ENCODE measurements at regions not wholly inside any gene's neighbourhood (a gene's known extent, or its start where the extent isn't known, plus 50 kb on each side); places are given as distances from the start of the nearest gene placed in this dataset.

- H3K4me3 Mint-ChIP-seq, result no peak overlapping the region
- Histone ChIP-seq H3K36me3 (ENCODE audit: control insufficient read depth, insufficient read depth, low read length) (no peaks in the 10 kb centered on the region), H3K27ac (ENCODE audit: low read length) (no peak overlapping the region), H3K9me3 (ENCODE audit: control insufficient read depth, insufficient read depth, low read length) (no peaks in the 10 kb centered on the region), H3K4me3 (ENCODE audit: low read length) (no peak overlapping the region), H3K27me3 (ENCODE audit: control insufficient read depth, insufficient read depth, low read length) (no peaks in the 10 kb centered on the region), H3K4me1 (ENCODE audit: control insufficient read depth, insufficient read depth, low read length) (no peaks in the 10 kb centered on the region)
- intact Hi-C loops (cut with micrococcal nuclease), result no loop called here
- H3K4me1 Mint-ChIP-seq, result no peaks in the 10 kb centered on the region
- H3K27ac Mint-ChIP-seq, result no peak overlapping the region
- 100% methylated on average over 2 of the region's 3 CpGs for WGBS (ENCODE audit: insufficient coverage)
- DNase-seq (no peak), ATAC-seq (no peak)
- no peaks in the 10 kb centered on the region for H3K36me3 Mint-ChIP-seq
- peaks cover 0 to 6% of the 10 kb centered on the region in 2 donors for H3K9me3 Mint-ChIP-seq
- no peak for TF ChIP-seq CTCF (IDR thresholded peaks at IDR 0.05)
- H3K27me3 Mint-ChIP-seq (ENCODE audit: low read depth in 2 of 2), result no peaks in the 10 kb centered on the region
These were observed 308.8 kb upstream of the TECRL start for GRCh38 chr4:64718091-64718490.

GRCh38 chr4:64715741-64716140, 306.5 kb upstream of the TECRL start:
- no peak for TF ChIP-seq CTCF (IDR thresholded peaks at IDR 0.05)
- Histone ChIP-seq H3K36me3 (ENCODE audit: control insufficient read depth, insufficient read depth, low read length) (no peaks in the 10 kb centered on the region), H3K4me1 (ENCODE audit: control insufficient read depth, insufficient read depth, low read length) (no peaks in the 10 kb centered on the region), H3K27ac (ENCODE audit: low read length) (no peak overlapping the region), H3K9me3 (ENCODE audit: control insufficient read depth, insufficient read depth, low read length) (peaks cover 3% of the 10 kb centered on the region), H3K4me3 (ENCODE audit: low read length) (no peak overlapping the region), H3K27me3 (ENCODE audit: control insufficient read depth, insufficient read depth, low read length) (no peaks in the 10 kb centered on the region)
- H3K27ac Mint-ChIP-seq, result no peak overlapping the region
- H3K4me1 Mint-ChIP-seq, result no peaks in the 10 kb centered on the region
- H3K36me3 Mint-ChIP-seq, result no peaks in the 10 kb centered on the region
- DNase-seq, result no peak
- no peaks in the 10 kb centered on the region for H3K27me3 Mint-ChIP-seq (ENCODE audit: low read depth in 2 of 2)
- no peak for ATAC-seq
- H3K9me3 Mint-ChIP-seq, result peaks cover 0 to 3% of the 10 kb centered on the region in 2 donors
- no peak overlapping the region for H3K4me3 Mint-ChIP-seq
- intact Hi-C loops (cut with micrococcal nuclease), result no loop called here

- DNase-seq, result peak in 1 of 2 donors; percentile 2
- H3K27ac Mint-ChIP-seq, result no peak overlapping the region
- WGBS (ENCODE audit: insufficient coverage), result 19% methylated on average over 2 of the region's 2 CpGs
- Histone ChIP-seq H3K4me1 (ENCODE audit: control insufficient read depth, insufficient read depth, low read length) (no peaks in the 10 kb centered on the region), H3K4me3 (ENCODE audit: low read length) (no peak overlapping the region), H3K9me3 (ENCODE audit: control insufficient read depth, insufficient read depth, low read length) (peaks cover 3% of the 10 kb centered on the region), H3K27me3 (ENCODE audit: control insufficient read depth, insufficient read depth, low read length) (no peaks in the 10 kb centered on the region), H3K36me3 (ENCODE audit: control insufficient read depth, insufficient read depth, low read length) (no peaks in the 10 kb centered on the region), H3K27ac (ENCODE audit: low read length) (no peak overlapping the region)
- ATAC-seq, result no peak
- no peaks in the 10 kb centered on the region for H3K27me3 Mint-ChIP-seq (ENCODE audit: low read depth in 2 of 2)
- TF ChIP-seq CTCF (IDR thresholded peaks at IDR 0.05), result no peak
- no peaks in the 10 kb centered on the region for H3K4me1 Mint-ChIP-seq
- H3K9me3 Mint-ChIP-seq, result peaks cover 0 to 3% of the 10 kb centered on the region in 2 donors
- H3K4me3 Mint-ChIP-seq, result no peak overlapping the region
- intact Hi-C loops (cut with micrococcal nuclease), result no loop called here
- no peaks in the 10 kb centered on the region for H3K36me3 Mint-ChIP-seq
These were observed 304.1 kb upstream of the TECRL start for GRCh38 chr4:64713256-64713840.

GRCh38 chr4:64712590-64712989, 303.3 kb upstream of the TECRL start:
- Histone ChIP-seq H3K4me1 (ENCODE audit: control insufficient read depth, insufficient read depth, low read length) (no peaks in the 10 kb centered on the region), H3K36me3 (ENCODE audit: control insufficient read depth, insufficient read depth, low read length) (no peaks in the 10 kb centered on the region), H3K27ac (ENCODE audit: low read length) (no peak overlapping the region), H3K4me3 (ENCODE audit: low read length) (no peak overlapping the region), H3K27me3 (ENCODE audit: control insufficient read depth, insufficient read depth, low read length) (no peaks in the 10 kb centered on the region), H3K9me3 (ENCODE audit: control insufficient read depth, insufficient read depth, low read length) (peaks cover 3% of the 10 kb centered on the region)
- no peaks in the 10 kb centered on the region for H3K36me3 Mint-ChIP-seq
- no peak overlapping the region for H3K27ac Mint-ChIP-seq
- H3K4me1 Mint-ChIP-seq, result no peaks in the 10 kb centered on the region
- DNase-seq (no peak), ATAC-seq (no peak)
- no peaks in the 10 kb centered on the region for H3K27me3 Mint-ChIP-seq (ENCODE audit: low read depth in 2 of 2)
- 91% methylated on average over 8 of the region's 8 CpGs for WGBS (ENCODE audit: insufficient coverage)
- intact Hi-C loops (cut with micrococcal nuclease), result no loop called here
- no peak for TF ChIP-seq CTCF (IDR thresholded peaks at IDR 0.05)
- H3K9me3 Mint-ChIP-seq, result no peaks in the 10 kb centered on the region
- H3K4me3 Mint-ChIP-seq, result no peak overlapping the region
